NCI-H1694 treated with DMSO at 0.1 percent for 48 hours (cell line): ENCODE measurements at regions not wholly inside any gene's neighbourhood (a gene's known extent, or its start where the extent isn't known, plus 50 kb on each side); places are given as distances from the start of the nearest gene placed in this dataset.
A peak's percentile ranks its signal among the peaks of the same experiment; 100 is the strongest.
"Not testable (repeated sequence)": the region's sequence is repeated elsewhere in the genome, so short reads cannot be mapped to it uniquely, and the experiment has no call there.

Experiments used
- DNase-seq: peaks from one replicate; lab custom pipeline; 2025; lab: John Stamatoyannopoulos, UW

DNA sequence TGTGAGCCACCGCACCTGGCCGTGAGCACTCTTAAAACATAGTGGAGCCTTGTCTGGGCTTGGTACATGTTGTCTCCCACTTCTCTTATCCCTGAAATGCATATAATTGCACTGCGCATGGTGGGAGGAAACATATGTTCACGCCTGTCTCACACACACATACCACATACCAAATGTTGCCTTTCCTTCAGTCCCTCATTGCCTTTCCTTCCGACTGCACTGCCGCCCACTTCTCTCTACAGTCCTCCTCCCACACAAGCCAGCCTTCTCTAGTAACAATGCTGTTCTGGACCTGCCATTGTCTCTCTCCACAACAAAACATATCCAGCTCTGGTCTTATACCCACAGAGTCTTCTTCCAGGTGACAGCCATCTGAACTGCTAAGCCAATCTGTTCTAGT lies 88.3 kb upstream of the PTHLH start:
- no peak for DNase-seq

DNA sequence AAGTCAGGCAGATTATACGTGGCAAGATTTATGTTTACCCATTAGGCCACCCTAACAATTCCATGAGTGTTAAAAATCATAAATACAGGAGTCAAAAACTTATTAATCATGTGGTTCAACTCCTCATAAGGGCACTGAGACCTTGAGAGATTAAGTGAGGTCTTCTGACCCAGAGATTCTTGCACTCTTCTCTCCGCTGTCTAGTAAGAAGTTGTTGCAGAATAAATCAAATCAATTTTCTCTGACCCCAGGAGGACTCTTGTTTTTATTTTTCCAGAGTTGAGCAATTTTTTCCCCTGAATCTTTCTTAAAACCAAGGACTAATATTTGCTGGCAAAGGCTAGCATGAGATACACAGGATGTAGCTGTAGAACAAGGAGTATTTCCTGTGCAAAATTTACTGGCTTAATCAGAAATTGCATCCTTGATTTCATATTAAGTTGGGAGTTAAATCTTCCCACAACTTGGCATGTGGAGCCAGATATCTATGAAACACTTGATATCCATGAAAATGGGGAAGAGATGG lies 90.9 kb upstream of the PTHLH start:
- DNase-seq: no peak

DNA sequence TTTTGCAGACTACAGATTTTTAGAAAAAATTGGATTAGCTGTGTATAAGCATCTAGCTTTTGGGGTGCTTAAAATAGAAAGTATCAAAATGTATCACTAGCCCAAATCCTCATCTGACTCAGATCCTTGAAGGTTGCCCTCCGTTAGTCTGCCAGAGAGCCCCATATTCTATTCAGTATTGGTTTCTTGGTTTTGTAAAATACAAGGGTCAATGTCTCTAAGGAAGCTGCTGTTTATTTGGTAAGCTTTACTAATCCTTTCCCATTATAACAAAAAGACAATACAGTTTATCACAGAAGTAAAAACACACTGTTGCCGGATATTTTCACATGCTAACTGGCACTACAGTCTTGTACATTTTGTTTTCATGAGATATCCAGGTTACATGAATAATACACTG lies 92.8 kb upstream of the PTHLH start:
- DNase-seq: no peak

DNA sequence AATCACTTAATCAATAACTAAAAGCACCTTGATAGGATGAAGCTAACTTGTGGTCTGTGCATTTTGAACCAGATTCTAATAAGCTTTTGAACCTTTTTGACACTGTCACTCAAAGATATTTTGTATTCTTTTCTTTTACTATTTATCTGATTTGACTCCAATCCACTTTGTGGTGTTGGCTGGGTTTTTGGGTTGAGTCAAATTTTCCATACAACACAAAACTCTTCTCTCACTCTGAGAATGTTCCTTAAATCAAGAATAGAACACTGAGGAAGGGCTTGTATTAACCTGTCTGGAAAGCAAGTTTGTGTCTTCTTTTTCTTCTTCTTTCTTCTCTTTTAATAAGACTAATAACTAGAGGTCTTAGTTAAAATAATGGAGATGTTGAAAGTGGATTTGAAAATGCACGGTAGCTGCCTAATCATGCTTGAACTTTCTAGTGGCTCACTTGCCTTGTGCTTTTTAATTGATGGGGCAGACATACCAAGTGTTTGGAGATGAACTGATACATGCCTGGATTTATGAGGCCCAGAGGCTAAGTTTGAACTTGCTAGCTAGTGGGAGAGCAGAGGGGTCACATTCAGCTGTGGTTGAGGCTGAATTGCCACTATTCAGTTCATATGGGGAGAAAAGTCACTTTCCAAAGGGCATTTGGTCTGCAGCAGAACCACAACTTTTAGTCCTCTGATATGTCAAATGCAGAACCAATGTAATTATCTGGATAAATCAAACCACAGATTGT lies 93.5 kb upstream of the PTHLH start:
- DNase-seq: no peak

DNA sequence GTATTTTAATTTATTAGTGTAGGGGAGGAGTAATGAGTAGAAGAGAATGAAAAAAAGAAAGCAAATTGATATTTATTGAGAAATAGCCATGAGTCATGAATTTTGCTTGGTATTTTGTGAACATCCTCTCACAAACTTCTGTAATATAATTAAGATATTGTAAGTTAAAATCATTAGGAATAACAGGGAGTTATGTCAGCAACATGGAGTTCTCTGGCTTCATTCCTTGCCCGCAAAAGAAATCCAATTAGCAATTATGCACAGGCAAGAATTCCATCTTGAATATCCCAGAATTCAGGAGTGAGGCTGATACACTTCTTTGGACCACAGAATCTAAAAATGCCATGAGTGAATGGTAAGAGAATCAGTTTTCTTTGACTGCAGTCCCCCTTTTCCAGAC lies 94.3 kb upstream of the PTHLH start:
- DNase-seq: no peak

DNA sequence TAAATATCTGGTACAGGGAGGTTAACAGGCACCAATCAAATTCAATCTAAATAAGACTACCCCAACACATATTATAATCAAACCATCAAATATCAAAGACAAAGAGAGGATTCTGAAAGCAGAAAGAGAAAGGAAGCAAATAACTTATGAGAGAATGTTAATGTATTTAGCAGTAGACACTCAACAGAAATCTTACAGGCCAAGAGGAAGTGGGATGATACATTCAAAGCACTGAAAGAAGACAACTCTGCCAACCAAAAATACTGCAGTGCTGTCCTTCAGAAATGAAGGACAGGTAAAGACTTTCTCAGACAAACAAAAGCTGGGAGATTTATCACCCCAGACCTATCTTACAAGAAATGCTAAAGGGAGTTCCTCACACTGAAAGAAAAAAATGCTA lies 95.9 kb upstream of the PTHLH start:
- DNase-seq: no peak

DNA sequence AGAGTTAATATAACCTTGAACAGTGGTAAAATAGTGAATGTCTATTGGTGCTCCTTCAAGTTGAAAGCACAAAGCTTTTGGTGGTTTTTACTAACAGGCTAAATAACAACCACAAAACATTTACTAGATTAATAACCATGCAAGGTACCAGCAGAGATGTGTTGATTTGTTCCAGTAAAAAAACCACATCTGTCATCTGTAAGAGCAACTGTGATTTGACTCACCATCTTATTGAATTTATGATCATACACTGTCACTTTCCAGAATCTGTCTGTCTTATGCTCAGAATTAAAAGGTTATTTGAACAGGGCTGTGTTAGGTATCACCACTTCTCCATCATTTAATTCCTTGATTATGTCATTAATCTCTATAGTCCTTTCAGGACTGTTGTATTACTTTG lies 107.0 kb upstream of the PTHLH start:
- no peak for DNase-seq

DNA sequence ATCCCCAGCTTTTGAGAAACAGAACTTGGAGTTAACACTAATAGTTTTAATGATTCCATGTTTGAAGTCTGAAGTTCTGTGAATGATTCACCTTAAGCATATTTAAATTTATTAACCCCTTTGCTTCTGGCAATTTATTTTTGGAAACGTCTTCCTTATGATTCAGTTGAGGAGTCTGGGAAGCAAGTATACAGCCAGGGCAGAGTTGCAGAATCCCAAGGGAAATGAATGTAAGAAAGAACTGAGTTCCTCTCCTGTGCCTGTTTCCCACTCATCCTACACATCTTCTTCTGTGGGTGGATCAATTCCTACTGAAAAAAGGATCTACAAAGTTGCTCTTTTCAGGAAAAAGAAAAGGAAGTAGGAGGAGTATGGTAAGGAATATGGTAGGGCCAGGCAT lies 108.2 kb upstream of the CCDC91 start:
- no peak for DNase-seq

DNA sequence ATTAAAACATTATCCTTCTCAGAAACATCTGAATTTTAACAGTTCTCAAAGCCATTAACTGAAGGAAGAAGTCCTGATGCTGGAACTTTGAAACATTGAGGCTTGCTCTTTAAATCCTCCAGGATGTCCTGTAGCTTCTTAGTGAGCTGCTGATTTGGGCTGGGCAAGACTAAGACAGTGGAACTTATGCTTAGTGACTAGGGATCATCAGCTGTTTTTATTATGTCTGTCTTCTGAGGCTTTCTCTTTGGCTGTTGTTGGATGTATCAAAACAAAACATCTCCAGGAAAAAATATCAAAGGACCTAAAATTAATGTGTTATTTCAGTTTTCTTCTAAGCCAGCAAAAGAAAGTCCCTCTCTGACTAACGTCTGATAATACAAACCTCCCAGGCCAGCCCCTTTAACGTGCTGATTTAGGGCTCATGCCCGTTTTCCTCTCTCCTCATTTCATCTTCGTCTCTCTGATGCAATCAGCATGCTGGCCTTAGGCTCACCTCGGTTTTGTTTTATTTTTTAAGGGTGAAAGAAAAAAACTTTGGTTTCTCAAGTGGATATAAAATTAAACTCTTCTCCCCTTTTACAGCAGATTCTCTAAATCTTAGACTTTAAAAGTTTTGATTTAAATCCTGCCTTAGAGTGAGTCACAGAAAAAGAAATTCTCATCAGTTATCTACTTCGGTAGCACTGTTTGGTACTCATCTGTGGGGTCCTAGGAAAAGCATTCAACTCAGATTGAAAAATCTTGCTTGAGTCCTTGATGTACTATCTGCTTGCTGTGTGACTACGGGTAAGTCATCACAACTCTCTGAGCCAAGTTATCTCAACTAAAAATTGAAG lies 106.2 kb upstream of the CCDC91 start:
- no peak for DNase-seq

DNA sequence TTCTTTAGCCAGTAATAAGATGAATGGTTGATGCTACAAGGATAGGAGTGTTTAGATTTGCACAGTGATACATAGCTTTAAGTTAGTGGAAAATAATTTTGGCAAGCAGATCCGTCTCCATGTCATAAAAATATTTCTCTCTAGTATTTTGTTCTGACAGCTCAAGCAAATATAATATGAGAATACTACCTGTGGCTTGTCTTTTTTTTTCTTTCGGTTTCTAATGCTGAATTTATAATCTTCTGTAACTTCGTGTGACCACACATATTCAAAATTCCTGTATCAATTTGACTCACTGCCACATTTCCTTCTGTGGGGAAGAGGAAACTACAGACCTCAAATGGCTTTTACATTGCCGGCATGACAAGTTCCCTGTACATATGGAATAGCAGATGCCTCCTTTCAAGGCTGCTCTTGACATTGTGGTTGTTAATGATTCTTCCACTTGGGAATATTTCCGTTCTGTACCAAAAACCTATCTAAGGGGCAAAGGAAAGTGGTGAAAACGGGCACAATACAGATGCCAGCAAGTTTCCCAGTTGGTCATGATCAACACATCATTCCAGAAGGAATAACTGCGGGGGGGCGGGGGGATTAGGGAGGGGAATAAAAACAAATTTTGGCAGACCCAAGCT lies 103.6 kb upstream of the CCDC91 start:
- peak; percentile 98 for DNase-seq

DNA sequence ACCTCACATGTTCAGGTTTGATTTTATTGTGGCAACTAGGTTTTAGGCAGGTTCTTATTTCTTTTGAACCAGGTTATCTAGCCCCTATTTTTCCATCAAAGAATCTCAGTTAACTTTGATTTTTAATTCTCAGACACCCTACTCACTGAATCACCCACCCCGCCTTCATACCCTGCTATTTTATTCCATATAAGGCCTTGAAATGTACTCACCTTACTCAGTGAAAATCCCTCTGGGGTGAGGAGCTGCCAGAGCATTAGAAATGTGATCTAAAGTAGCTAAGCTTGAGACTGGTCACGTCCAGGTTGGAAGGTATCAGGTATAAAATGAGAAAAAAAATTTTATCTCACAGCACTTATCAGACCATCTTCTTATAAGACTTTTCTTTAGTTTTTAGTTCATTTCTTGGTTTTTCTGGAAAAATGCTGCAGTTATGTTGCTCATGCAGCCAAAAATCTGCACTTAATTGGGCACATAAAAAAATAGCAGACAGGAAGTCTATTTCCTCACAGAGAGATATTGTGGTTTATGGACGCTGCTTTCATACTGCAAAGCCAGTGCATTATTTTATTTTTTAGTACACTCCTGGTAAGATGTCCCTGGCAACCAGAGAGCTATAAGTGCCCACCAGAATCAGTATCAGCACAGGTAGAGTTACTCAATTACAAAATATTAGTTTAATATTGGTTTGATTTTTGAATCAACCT lies 101.5 kb upstream of the CCDC91 start:
- DNase-seq: no peak

DNA sequence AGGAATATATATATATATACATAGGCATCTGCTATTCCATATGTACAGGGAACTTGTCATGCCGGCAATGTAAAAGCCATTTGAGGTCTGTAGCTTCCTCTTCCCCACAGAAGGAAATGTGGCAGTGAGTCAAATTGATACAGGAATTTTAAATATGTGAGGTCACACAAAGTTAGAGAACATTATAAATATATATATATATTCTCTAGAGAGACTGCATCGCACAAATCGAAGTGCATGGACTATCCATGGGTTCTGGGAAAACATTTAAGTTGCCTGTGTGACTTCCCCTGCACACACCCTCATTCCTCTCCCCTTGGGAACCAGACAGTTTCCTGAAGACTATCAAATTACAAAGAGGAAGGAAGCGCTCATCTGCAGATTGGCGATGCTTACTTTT lies 100.9 kb upstream of the CCDC91 start:
- DNase-seq: peak; percentile 27

DNA sequence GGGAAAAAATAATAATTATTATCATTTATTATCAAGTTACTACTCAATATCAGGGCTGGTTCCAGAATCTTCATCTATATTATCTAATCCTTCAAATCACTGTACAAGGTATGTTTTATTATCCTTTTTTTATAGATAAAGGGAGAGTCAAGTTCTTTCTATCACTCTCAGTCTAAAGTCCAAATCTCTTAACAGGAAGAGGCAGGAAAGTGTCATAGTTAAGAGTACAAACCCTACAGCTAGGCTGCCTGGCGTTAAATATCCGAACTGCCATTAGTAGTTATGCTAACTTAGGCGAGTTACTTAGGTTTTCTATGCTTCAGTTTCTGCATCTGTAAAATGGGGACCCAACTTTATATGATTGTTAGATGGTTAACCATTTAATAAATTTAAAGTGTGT lies 99.4 kb upstream of the CCDC91 start:
- no peak for DNase-seq

DNA sequence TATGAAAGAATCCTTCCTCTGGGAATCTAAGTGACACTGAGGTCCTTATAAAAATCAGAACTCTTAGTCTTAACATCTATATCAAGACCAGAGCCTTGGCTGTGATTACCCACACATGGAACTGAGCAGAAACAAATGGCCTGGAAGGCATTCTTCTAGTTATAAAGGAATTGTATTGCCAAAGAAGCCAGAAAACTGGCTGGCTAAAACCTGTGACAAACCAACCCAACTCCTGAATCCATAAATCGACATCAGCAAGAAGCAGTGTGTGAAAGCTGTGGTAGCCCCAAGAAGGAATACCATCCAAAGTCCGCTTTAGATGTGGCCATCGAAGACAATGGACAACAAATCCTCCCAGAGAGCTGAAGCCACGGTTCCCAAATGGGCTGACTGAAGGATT lies 97.9 kb upstream of the CCDC91 start:
- DNase-seq: no peak

DNA sequence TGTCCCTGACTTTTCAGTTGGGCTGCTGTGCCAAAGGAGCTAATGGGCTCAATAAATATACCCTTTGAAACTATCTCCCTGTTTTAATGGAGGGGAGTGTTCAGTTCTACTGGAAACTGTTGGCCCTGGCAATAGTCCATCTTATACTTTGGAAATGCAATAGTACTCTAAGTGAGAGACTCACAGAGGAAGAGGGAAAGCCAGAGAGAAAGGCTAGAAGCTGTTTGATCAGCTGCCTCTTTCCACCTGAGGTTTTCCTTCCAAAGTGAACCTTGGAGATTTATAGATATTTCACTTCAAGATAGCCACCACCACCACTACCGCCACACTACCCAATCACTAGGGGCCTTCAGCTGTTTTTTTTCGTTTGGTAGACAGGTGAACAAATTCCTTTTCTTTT lies 93.6 kb upstream of the CCDC91 start:
- no peak for DNase-seq

DNA sequence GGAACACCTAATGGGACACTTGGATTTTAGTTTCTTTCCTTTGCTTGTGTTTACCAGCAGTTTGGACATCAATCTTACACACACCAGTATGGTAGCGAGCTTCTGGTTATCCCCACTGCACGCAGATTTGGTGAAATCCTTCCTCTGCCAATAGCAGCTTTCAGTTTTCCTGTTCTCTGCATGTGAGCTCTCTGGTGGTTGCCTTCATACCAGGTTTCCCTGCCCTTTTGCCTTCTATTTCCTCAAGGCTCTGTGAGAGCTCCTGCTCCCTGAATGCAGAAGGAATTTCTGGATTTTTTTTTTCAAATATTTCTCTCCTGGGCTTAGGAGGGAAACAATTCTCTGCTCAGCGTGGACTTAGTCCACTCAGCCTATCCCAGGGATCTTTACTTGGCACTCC lies 93.0 kb upstream of the CCDC91 start:
- no peak for DNase-seq

DNA sequence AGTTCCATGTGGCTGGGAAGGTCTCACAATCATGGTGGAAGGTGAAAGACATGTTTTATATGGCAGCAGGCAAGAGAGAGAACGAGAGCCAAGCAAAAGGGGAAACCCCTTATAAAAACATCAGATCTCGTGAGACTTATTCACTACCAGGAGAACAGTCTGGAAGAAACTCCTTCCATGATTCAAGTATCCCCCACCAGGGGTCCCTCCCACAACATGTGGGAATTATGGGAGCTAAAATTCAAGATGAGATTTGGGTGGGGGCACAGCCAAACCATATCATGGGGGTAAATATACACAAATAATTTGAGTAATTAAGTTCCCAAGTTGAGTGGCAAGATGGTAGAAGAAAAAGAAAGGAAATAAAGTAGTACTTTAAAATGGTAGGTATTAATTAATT lies 91.0 kb upstream of the CCDC91 start:
- DNase-seq: not testable (repeated sequence)

DNA sequence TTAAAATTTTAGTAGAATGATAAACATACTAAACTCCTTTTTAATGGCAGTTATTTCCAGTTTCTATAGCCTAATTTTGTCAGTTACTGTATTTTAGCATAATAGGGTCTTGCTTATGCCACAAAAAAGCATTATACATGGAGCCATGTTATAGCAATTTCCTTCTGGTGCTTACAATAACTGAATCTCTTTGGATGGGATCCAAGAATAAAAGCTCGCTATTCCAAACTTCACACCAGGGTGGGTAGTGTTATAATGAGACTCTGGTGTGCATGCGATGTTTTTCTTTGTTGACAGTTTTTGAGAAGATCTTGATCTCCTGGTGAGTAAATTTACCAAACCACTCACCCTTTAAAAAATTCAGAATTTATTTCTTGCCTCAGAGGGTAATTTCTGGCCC lies 90.4 kb upstream of the CCDC91 start:
- DNase-seq: no peak

DNA sequence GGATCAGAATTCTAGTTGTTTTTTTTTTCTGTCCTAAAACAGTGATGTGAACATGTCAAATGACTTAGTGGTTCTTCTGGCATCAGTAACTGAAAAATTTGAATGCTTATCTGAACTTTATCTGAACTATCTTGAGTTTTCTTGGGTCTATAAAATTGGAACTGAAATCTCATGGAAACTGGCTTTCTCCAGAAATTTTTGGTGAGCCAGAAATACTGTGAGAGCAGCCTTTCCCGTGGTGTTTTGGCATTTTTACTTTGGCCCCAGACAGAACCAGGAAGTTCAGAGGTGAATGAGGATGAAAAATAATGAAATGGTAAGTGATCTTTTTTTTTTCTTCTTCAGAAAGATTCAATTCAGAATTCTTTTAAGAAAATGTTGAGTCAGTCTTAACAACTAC lies 89.5 kb upstream of the CCDC91 start:
- no peak for DNase-seq

DNA sequence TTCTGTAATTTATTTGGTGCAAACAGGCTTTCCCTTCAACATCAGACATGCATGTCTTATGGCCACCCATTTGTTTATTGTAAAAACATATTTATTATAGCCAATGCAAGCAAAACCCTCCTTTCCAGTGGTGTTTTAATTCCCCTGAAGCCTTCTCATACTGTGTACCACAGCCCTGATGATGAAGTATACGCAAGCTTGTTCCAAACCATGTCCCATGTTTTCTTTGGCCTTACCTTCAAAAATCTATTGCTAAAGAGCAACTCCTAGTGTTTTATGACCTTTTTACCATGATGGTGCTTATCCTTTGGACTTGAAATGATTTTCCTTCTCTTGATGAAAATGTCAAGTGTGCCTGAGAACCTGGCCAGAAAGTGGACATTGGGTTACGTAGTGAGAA lies 85.9 kb upstream of the CCDC91 start:
- no peak for DNase-seq

DNA sequence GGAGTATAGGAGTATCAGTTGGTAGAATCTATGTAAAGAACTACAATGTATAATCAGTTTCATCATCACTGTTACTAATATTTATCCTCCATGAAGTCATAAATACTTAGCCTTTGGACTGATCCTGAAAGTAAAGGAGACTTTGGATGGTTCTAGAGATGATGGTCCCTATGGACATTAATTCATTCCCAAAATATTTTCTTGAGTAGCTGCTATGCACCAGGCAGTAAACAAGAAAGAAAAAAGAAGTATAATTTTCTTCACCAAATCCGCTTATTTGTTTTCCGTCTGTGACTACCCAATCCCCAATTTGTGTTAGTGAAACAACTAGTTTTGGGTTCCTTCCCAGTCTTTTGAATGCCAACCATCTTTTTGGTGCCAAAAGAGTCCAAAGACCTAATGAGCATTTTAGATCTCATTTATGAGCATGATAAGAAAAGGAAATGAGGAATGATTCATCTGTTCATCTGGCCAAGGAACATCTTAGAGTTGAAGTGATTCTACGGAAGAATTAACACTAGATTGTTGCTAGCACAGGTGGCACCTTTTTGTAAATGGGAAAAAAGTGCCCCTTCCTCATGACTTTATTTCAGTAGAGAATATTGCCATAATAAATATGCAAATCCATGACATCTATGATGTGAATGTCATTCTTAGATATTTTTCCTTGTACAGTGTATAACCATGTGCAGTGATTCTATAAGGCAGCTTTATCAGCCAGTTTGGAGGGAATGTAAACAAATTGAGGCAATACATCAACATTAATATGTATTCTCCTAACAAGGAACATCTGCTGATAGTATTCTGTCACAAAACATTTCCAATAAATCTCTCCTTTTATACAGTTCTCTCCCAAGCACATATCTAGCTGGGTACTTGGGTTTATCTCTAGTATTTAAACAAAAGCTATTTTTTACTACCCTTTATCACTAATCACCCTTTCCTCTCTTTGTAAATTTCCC lies 85.1 kb upstream of the CCDC91 start:
- peak; percentile 75 for DNase-seq
